ENCODE measurements at regions not wholly inside any gene's neighbourhood (a gene's known extent, or its start where the extent isn't known, plus 50 kb on each side); places are given as distances from the start of the nearest gene placed in this dataset.
"Not testable (repeated sequence)": the region's sequence is repeated elsewhere in the genome, so short reads cannot be mapped to it uniquely, and the experiment has no call there.

DNA sequence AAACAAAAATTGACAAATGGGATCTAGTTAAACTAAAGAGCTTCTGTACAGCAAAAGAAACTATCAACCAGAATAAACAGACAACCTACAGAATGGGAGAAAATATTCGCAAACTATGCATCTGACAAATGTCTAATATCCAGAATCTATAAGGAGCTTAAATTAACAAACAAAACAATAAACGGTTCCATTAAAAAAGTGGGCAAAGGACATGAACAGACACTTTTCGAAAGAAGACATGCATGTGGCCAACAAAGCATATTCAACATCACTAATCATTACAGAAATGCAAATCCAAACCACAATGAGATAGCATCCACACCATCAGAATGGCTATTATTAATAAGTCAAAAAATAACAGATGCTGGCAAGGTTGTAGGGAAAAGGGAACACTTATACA lies 50.5 kb upstream of the MED13L start:
- in situ Hi-C loops (cut with HindIII; ENCODE audit: low sequenced_read_pairs); DNase-seq (ENCODE audit: low spot score): not testable (repeated sequence)

- in situ Hi-C loops (cut with HindIII; ENCODE audit: low sequenced_read_pairs) = no loop called here
- DNase-seq (ENCODE audit: low spot score) = no peak
Measured at GRCh38 chr12:116331876-116332275, 54.4 kb upstream of the MED13L start.

DNA sequence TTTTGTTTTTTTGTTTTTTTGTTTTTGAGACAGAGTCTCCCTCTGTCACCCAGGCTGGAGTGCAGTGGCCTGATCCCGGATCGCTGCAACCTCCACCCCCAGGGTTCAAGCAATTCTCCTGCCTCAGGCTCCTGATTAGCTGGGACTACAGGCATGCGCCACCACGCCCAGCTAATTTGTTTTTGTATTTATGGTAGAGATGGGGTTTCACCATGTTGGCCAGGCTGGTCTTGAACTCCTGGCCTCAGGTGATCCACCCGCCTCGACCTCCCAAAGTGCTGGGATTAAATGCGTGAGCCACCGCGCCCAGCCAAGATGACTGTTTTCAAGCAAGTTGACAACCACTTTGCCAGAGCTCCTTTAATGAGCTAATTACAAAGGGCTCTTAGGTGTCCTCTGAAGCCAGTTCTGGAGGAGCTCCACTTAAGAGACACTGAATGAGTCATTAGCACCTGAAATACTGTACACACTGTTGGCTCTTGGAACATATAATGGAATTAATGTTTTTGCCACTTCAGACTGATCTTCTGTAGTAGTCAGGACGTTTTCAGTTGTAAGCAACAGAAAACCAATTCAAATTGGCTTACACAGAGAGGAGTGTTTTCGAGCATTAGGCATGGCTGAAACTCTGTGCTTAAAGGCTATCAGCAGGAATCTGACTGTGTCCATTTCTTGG lies 55.4 kb upstream of the MED13L start:
- DNase-seq (ENCODE audit: low spot score) = no peak
- in situ Hi-C loops (cut with HindIII; ENCODE audit: low sequenced_read_pairs) = no loop called here

GRCh38 chr12:116333402-116333801 lies 55.9 kb upstream of the MED13L start:
- no peak for DNase-seq (ENCODE audit: low spot score)
- in situ Hi-C loops (cut with HindIII; ENCODE audit: low sequenced_read_pairs) = no loop called here

DNA sequence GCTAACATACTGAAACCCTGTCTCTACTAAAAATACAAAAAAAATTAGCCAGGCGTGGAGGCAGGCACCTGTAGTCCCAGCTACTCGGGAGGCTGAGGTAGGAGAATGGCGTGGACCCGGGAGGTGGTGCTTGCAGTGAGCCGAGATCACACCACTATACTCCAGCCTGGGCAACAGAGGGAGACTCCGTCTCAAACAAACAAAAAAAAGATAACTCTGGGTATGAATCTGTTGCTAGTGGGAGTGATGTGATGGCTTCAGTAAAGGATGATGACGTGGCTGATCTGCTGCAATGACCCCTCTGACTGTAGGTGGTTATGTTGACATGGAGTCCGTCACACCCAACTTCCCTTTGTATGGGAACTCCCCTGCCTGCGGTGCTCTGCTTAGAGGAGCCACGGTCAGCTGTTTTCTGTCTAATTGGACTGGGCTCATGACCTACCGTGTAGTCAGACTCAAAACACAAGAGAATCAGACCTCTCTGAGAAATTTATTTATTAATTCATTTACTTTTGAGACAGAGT lies 59.1 kb upstream of the MED13L start:
- in situ Hi-C loops (cut with HindIII; ENCODE audit: low sequenced_read_pairs) = no loop called here

GRCh38 chr12:116337312-116337711 lies 59.8 kb upstream of the MED13L start:
- DNase-seq (ENCODE audit: low spot score) = no peak
- in situ Hi-C loops (cut with HindIII; ENCODE audit: low sequenced_read_pairs) = no loop called here

More for the DNA sequence above, 59.1 kb upstream of the MED13L start:
- no peak for DNase-seq (ENCODE audit: low spot score)

GRCh38 chr12:116338064-116338846 lies 60.8 kb upstream of the MED13L start:
- no peak for DNase-seq (ENCODE audit: low spot score)

GRCh38 chr12:116339062-116339461 lies 61.6 kb upstream of the MED13L start:
- no peak for DNase-seq (ENCODE audit: low spot score)
- in situ Hi-C loops (cut with HindIII; ENCODE audit: low sequenced_read_pairs) = no loop called here

More at GRCh38 chr12:116338064-116338846, 60.8 kb upstream of the MED13L start:
- in situ Hi-C loops (cut with HindIII; ENCODE audit: low sequenced_read_pairs) = no loop called here

GRCh38 chr12:116339800-116340371 lies 62.4 kb upstream of the MED13L start:
- DNase-seq (ENCODE audit: low spot score) = no peak
- in situ Hi-C loops (cut with HindIII; ENCODE audit: low sequenced_read_pairs) = no loop called here

GRCh38 chr12:116343331-116343884 lies 65.9 kb upstream of the MED13L start:
- in situ Hi-C loops (cut with HindIII; ENCODE audit: low sequenced_read_pairs) = no loop called here
- DNase-seq (ENCODE audit: low spot score) = peak; percentile 82

DNA sequence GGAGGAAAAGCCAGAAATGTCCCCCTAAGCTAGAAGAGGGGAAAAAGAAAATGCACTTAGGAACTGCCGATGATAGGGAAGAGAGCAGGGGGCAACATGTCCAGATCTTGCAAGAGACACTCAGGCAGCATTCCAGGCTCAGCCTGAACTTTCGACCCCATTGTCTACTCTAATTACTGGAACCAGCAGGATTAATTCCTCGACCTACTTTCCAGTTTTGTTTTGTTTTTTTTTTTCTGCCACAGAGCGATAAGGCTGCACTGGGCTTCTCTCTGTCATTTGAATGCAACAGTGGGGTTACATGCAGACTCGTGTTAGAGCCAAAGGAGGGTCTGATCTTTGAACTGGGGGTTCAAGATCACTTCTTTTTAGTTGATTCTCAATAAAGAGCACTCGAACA lies 68.7 kb upstream of the MED13L start:
- peak; percentile 70 for DNase-seq (ENCODE audit: low spot score)
- in situ Hi-C loops (cut with HindIII; ENCODE audit: low sequenced_read_pairs) = no loop called here

- peak; percentile 40 for DNase-seq (ENCODE audit: low spot score)
- in situ Hi-C loops (cut with HindIII; ENCODE audit: low sequenced_read_pairs) = no loop called here
Measured at GRCh38 chr12:116346741-116347140, 69.2 kb upstream of the MED13L start.

- in situ Hi-C loops (cut with HindIII; ENCODE audit: low sequenced_read_pairs) = no loop called here
- DNase-seq (ENCODE audit: low spot score) = no peak
Measured at GRCh38 chr12:116347265-116347664, 69.8 kb upstream of the MED13L start.

- DNase-seq (ENCODE audit: low spot score) = no peak
- in situ Hi-C loops (cut with HindIII; ENCODE audit: low sequenced_read_pairs) = no loop called here
Measured at GRCh38 chr12:116352315-116352835, 74.9 kb upstream of the MED13L start.

- in situ Hi-C loops (cut with HindIII; ENCODE audit: low sequenced_read_pairs) = no loop called here
- DNase-seq (ENCODE audit: low spot score) = peak; percentile 37
Measured at GRCh38 chr12:116353958-116354357, 76.5 kb upstream of the MED13L start.

GRCh38 chr12:116354534-116354933 lies 77.0 kb upstream of the MED13L start:
- in situ Hi-C loops (cut with HindIII; ENCODE audit: low sequenced_read_pairs) = no loop called here
- DNase-seq (ENCODE audit: low spot score) = no peak

- DNase-seq (ENCODE audit: low spot score) = no peak
- in situ Hi-C loops (cut with HindIII; ENCODE audit: low sequenced_read_pairs) = no loop called here
Measured at GRCh38 chr12:116354950-116355783, 77.7 kb upstream of the MED13L start.

- no peak for DNase-seq (ENCODE audit: low spot score)
- in situ Hi-C loops (cut with HindIII; ENCODE audit: low sequenced_read_pairs) = no loop called here
Measured at GRCh38 chr12:116358536-116358892, 81.0 kb upstream of the MED13L start.

Measured in G401 (cell line).